SK-N-SH (cell line): ENCODE measurements at regions not wholly inside any gene's neighbourhood (a gene's known extent, or its start where the extent isn't known, plus 50 kb on each side); places are given as distances from the start of the nearest gene placed in this dataset.

Experiments used
- CTCF ChIA-PET: fragments of 300-600, 350-600 bp; formaldehyde crosslinking; extraction: SDS; loops from one replicate; lab custom pipeline; 2021; lab: Yijun Ruan, JAX
- POLR2A ChIA-PET: fragments of 350-600 bp; sonication (Branson Sonifier 250); formaldehyde crosslinking; extraction: SDS; loops from one replicate; lab custom pipeline; 2020; ENCODE audit warnings: antibody characterized with exemption, inconsistent platforms; lab: Yijun Ruan, JAX
- DNase-seq: peaks from one replicate; pipeline ENCODE4 v3.0.0; 2012
- H2AFZ ChIP-seq: fragments of 200-600 bp; sonication (generic); 2 replicates; pipeline ENCODE4 v1.8.1; 2016; ENCODE audit warnings: antibody characterized with exemption, mild to moderate bottlenecking, low read depth
- H3F3A ChIP-seq: fragments of 200-600 bp; sonication (generic); replicated peaks from 2 replicates; pipeline ENCODE3; 2016; ENCODE audit warnings: antibody characterized with exemption, mild to moderate bottlenecking; ENCODE audit not compliant: insufficient read depth
- H3K27ac ChIP-seq, 2 experiments: fragments of 200-500 bp in 1 of 2; fragments of 200-600 bp in 1 of 2; sonication (Bioruptor generic) in 1 of 2; sonication (generic), shearing (Covaris generic) in 1 of 2; 2 replicates each; pipeline versions ENCODE4 v1.5.1 to v1.6.1; 2014 to 2016; ENCODE audit warnings: low read depth in 2 of 2, inconsistent platforms in 1 of 2, low read length in 1 of 2, mild to moderate bottlenecking in 1 of 2, mixed read lengths in 1 of 2
- H3K27me3 ChIP-seq: fragments of 200-600 bp; sonication (generic), shearing (Covaris generic); 2 replicates; pipeline ENCODE4 v1.6.1; 2016; ENCODE audit warnings: mixed run types; ENCODE audit not compliant: insufficient read depth
- H3K36me3 ChIP-seq, 2 experiments: fragments of 200-500 bp in 1 of 2; fragments of 200-600 bp in 1 of 2; sonication (Bioruptor generic) in 1 of 2; sonication (generic) in 1 of 2; replicated peaks in 1 of 2; 2 replicates each; pipeline versions ENCODE3 to v1.5.1; 2014 to 2016; ENCODE audit warnings: low read length in 1 of 2, mild to moderate bottlenecking in 1 of 2; ENCODE audit not compliant: insufficient read depth in 2 of 2, control insufficient read depth in 1 of 2
- H3K4me1 ChIP-seq, 2 experiments: fragments of 200-500 bp in 1 of 2; fragments of 200-600 bp in 1 of 2; sonication (Bioruptor generic) in 1 of 2; sonication (generic), shearing (Covaris generic) in 1 of 2; 2 replicates each; pipeline versions ENCODE4 v1.5.1 to v1.6.1; 2014 to 2016; ENCODE audit warnings: low read depth in 1 of 2, low read length in 1 of 2, mixed run types in 1 of 2; ENCODE audit not compliant: insufficient read depth in 2 of 2, control insufficient read depth in 1 of 2
- H3K4me2 ChIP-seq: fragments of 200-600 bp; sonication (generic), shearing (Covaris generic); 2 replicates; pipeline ENCODE4 v1.6.1; 2017; ENCODE audit warnings: mixed run types
- H3K4me3 ChIP-seq, 2 experiments: fragments of 200-500 bp in 1 of 2; fragments of 200-600 bp in 1 of 2; sonication (Bioruptor generic) in 1 of 2; sonication (generic), shearing (Covaris generic) in 1 of 2; 2 replicates each; pipeline versions ENCODE4 v1.5.1 to v1.8.1; 2014 to 2016; ENCODE audit warnings: low read depth in 2 of 2, inconsistent platforms in 1 of 2, low read length in 1 of 2, mild to moderate bottlenecking in 1 of 2, mixed read lengths in 1 of 2, moderate library complexity in 1 of 2
- H3K79me2 ChIP-seq: fragments of 200-600 bp; sonication (generic); 2 replicates; pipeline ENCODE4 v1.8.1; 2017; ENCODE audit warnings: mild to moderate bottlenecking; ENCODE audit not compliant: insufficient read depth
- H3K9ac ChIP-seq: fragments of 200-600 bp; sonication (generic); 2 replicates; pipeline ENCODE4 v1.6.1; 2017; ENCODE audit warnings: mixed run types
- H3K9me2 ChIP-seq: fragments of 200-600 bp; sonication (generic); 2 replicates; pipeline ENCODE4 v1.6.1; 2017; ENCODE audit warnings: mixed run types
- H3K9me3 ChIP-seq: fragments of 200-600 bp; sonication (generic); 2 replicates; pipeline ENCODE4 v1.6.1; 2017; ENCODE audit warnings: mixed run types, mild to moderate bottlenecking, moderate library complexity
- H4K20me1 ChIP-seq: fragments of 200-600 bp; sonication (generic); 2 replicates; pipeline ENCODE4 v1.6.1; 2017; ENCODE audit warnings: mild to moderate bottlenecking, mixed run types; ENCODE audit not compliant: insufficient read depth
- ELF1 ChIP-seq: IDR thresholded peaks from 2 replicates; pipeline ENCODE4 v1.4.0; 2012
- MEF2A ChIP-seq: IDR thresholded peaks from 2 replicates; pipeline ENCODE4 v1.4.0; 2012; ENCODE audit warnings: low read depth, borderline replicate concordance
- NRF1 ChIP-seq: IDR thresholded peaks from 2 replicates; pipeline ENCODE4 v1.6.1; 2012; ENCODE audit warnings: low read depth, mild to moderate bottlenecking, low read length
- RAD21 ChIP-seq: IDR thresholded peaks from 2 replicates; pipeline ENCODE4 v1.6.1; 2012; ENCODE audit warnings: mild to moderate bottlenecking, low read length
- SMC3 ChIP-seq: IDR thresholded peaks from 2 replicates; pipeline ENCODE4 v1.6.1; 2012; ENCODE audit warnings: low read depth, low read length, improper control_type of control experiment
- TCF12 ChIP-seq: IDR thresholded peaks from 2 replicates; pipeline ENCODE4 v1.4.0; 2012
- TF ChIP-seq, protein P1 (sequence below): fragments of 150-350 bp; IDR thresholded peaks from 2 replicates; pipeline ENCODE4 v1.6.1; 2016; ENCODE audit warnings: mild to moderate bottlenecking, low read depth, low read length
- TF ChIP-seq, protein P2 (sequence below): fragments of 200-600 bp; sonication (generic); IDR thresholded peaks from 2 replicates; pipeline ENCODE4 v1.6.1; 2017; ENCODE audit warnings: antibody characterized with exemption, mild to moderate bottlenecking, moderate library complexity
- TF ChIP-seq, protein P3 (sequence below): IDR thresholded peaks from 2 replicates; pipeline ENCODE4 v1.4.0; 2012; ENCODE audit warnings: low read depth, borderline replicate concordance
- TF ChIP-seq, protein P4 (sequence below): IDR thresholded peaks from 2 replicates; pipeline ENCODE4 v1.6.1; 2012; ENCODE audit warnings: mild to moderate bottlenecking, low read depth, low read length, moderate library complexity

DNA sequence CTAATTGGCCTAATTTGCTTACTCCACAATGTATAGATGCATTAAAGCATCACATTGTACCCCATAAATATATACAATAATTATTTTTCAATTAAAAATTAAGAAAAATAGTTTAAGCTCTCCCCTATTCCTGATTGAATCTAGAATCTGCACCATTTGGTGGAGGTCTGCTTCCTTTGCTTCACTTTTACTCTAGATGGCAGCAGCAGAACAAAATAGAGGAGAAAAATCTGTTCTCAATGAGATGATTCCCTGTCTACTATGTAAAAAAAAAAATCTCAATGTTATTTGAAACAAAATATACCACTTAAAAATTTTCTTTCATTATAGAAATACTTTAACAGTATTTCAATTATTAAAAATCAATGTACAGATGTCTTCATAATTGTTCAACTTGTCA lies 109.6 kb upstream of the FXR1 start:
- no peak overlapping the region for H3K9ac ChIP-seq
- no peaks in the 10 kb centered on the region for H3F3A ChIP-seq
- no peaks in the 10 kb centered on the region for H3K36me3 ChIP-seq
- no peaks in the 10 kb centered on the region for H4K20me1 ChIP-seq
- TF ChIP-seq TCF12 (no peak), RAD21 (peak; percentile 78), SMC3 (peak; percentile 27; the same call in 1 of the 2 replicates), NRF1 (no peak), MEF2A (no peak), ELF1 (no peak)
- TF ChIP-seq, protein P1, sequence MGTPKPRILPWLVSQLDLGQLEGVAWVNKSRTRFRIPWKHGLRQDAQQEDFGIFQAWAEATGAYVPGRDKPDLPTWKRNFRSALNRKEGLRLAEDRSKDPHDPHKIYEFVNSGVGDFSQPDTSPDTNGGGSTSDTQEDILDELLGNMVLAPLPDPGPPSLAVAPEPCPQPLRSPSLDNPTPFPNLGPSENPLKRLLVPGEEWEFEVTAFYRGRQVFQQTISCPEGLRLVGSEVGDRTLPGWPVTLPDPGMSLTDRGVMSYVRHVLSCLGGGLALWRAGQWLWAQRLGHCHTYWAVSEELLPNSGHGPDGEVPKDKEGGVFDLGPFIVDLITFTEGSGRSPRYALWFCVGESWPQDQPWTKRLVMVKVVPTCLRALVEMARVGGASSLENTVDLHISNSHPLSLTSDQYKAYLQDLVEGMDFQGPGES = no peak
- TF ChIP-seq, protein P2, sequence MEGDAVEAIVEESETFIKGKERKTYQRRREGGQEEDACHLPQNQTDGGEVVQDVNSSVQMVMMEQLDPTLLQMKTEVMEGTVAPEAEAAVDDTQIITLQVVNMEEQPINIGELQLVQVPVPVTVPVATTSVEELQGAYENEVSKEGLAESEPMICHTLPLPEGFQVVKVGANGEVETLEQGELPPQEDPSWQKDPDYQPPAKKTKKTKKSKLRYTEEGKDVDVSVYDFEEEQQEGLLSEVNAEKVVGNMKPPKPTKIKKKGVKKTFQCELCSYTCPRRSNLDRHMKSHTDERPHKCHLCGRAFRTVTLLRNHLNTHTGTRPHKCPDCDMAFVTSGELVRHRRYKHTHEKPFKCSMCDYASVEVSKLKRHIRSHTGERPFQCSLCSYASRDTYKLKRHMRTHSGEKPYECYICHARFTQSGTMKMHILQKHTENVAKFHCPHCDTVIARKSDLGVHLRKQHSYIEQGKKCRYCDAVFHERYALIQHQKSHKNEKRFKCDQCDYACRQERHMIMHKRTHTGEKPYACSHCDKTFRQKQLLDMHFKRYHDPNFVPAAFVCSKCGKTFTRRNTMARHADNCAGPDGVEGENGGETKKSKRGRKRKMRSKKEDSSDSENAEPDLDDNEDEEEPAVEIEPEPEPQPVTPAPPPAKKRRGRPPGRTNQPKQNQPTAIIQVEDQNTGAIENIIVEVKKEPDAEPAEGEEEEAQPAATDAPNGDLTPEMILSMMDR = peak; percentile 58
- TF ChIP-seq, protein P3, sequence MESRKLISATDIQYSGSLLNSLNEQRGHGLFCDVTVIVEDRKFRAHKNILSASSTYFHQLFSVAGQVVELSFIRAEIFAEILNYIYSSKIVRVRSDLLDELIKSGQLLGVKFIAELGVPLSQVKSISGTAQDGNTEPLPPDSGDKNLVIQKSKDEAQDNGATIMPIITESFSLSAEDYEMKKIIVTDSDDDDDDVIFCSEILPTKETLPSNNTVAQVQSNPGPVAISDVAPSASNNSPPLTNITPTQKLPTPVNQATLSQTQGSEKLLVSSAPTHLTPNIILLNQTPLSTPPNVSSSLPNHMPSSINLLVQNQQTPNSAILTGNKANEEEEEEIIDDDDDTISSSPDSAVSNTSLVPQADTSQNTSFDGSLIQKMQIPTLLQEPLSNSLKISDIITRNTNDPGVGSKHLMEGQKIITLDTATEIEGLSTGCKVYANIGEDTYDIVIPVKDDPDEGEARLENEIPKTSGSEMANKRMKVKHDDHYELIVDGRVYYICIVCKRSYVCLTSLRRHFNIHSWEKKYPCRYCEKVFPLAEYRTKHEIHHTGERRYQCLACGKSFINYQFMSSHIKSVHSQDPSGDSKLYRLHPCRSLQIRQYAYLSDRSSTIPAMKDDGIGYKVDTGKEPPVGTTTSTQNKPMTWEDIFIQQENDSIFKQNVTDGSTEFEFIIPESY = no peak
- TF ChIP-seq, protein P4, sequence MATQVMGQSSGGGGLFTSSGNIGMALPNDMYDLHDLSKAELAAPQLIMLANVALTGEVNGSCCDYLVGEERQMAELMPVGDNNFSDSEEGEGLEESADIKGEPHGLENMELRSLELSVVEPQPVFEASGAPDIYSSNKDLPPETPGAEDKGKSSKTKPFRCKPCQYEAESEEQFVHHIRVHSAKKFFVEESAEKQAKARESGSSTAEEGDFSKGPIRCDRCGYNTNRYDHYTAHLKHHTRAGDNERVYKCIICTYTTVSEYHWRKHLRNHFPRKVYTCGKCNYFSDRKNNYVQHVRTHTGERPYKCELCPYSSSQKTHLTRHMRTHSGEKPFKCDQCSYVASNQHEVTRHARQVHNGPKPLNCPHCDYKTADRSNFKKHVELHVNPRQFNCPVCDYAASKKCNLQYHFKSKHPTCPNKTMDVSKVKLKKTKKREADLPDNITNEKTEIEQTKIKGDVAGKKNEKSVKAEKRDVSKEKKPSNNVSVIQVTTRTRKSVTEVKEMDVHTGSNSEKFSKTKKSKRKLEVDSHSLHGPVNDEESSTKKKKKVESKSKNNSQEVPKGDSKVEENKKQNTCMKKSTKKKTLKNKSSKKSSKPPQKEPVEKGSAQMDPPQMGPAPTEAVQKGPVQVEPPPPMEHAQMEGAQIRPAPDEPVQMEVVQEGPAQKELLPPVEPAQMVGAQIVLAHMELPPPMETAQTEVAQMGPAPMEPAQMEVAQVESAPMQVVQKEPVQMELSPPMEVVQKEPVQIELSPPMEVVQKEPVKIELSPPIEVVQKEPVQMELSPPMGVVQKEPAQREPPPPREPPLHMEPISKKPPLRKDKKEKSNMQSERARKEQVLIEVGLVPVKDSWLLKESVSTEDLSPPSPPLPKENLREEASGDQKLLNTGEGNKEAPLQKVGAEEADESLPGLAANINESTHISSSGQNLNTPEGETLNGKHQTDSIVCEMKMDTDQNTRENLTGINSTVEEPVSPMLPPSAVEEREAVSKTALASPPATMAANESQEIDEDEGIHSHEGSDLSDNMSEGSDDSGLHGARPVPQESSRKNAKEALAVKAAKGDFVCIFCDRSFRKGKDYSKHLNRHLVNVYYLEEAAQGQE = no peak
- TF ChIP-seq, all 33 proteins: peak for 3
- ChIA-PET CTCF (interaction anchor here (0.6 to 1.7 kb wide), 6 partner anchors 9 to 476 kb away, joined by 3 to 8 read pairs (median 4); no protein-coding TSS in a partner anchor), POLR2A (no interaction called here)
- no peak overlapping the region for H3K4me2 ChIP-seq
- H3K27me3 ChIP-seq = no peaks in the 10 kb centered on the region
- H3K27ac ChIP-seq = no peak overlapping the region
- no peaks in the 10 kb centered on the region for H3K9me2 ChIP-seq
- no peaks in the 10 kb centered on the region for H3K4me1 ChIP-seq
- DNase-seq = peak; percentile 32
- no peaks in the 10 kb centered on the region for H3K9me3 ChIP-seq
- no peak overlapping the region for H3K4me3 ChIP-seq
- no peak overlapping the region for H2AFZ ChIP-seq
- H3K79me2 ChIP-seq = no peaks in the 10 kb centered on the region
